ENCODE measurements at regions not wholly inside any gene's neighbourhood (a gene's known extent, or its start where the extent isn't known, plus 50 kb on each side); places are given as distances from the start of the nearest gene placed in this dataset.
A peak's percentile ranks its signal among the peaks of the same experiment; 100 is the strongest.

- TF ChIP-seq CTCF (conservative IDR thresholded peaks at IDR 0.05; ENCODE audit: low read depth in 2 of 2) (no peak), ETS1 (IDR thresholded peaks at IDR 0.05) (no peak), EZH2 (IDR thresholded peaks at IDR 0.05; ENCODE audit: low read depth, unreplicated experiment) (no peak), POLR2AphosphoS5 (IDR thresholded peaks at IDR 0.05; ENCODE audit: low read depth) (no peak), EZH2phosphoT487 (IDR thresholded peaks at IDR 0.05; ENCODE audit: unreplicated experiment) (no peak), REST (IDR thresholded peaks at IDR 0.05; ENCODE audit: unreplicated experiment) (no peak), JUNB (IDR thresholded peaks at IDR 0.05; ENCODE audit: unreplicated experiment) (peak; percentile 67)
Measured at GRCh38 chr13:109979228-109979627, 192.8 kb upstream of the IRS2 start.
